Sigmoid colon (tissue), 6 donors: ENCODE measurements at regions not wholly inside any gene's neighbourhood (a gene's known extent, or its start where the extent isn't known, plus 50 kb on each side); places are given as distances from the start of the nearest gene placed in this dataset.

Experiments
- DNase-seq: peaks from one replicate; pipeline ENCODE4 v3.0.0-alpha.2; 2019
- H3K27ac ChIP-seq, 4 donors: fragments of 200-600 bp; sonication (generic); one replicate each; pipeline ENCODE4 v1.5.1; 2016 to 2019; ENCODE audit warnings: mild to moderate bottlenecking in 1 of 4
- H3K27me3 ChIP-seq, 3 donors: fragments of 200-600 bp; sonication (generic); one replicate each; pipeline ENCODE4 v1.5.1; 2019; ENCODE audit warnings: mild to moderate bottlenecking in 1 of 3
- H3K36me3 ChIP-seq, 4 donors: fragments of 200-600 bp; sonication (generic); one replicate each; pipeline ENCODE4 v1.5.1; 2016 to 2019
- H3K4me1 ChIP-seq, 4 donors: fragments of 200-600 bp; sonication (generic); one replicate each; pipeline ENCODE4 v1.5.1; 2017 to 2019
- H3K4me3 ChIP-seq, 4 donors: fragments of 200-600 bp; sonication (generic); one replicate each; pipeline ENCODE4 v1.5.1; 2017 to 2019; ENCODE audit warnings: mild to moderate bottlenecking in 2 of 4, moderate library complexity in 1 of 4
- H3K9me3 ChIP-seq, 4 donors: fragments of 200-600 bp in 3 of 4; sonication (generic) in 3 of 4; one replicate each; pipeline versions ENCODE4 v1.5.1 to v1.6.1; 2013 to 2019
- EP300 ChIP-seq, 4 donors: sonication (generic); formaldehyde crosslinking; IDR thresholded peaks; one replicate each; pipeline ENCODE4 v1.6.1; 2017; ENCODE audit warnings: antibody characterized with exemption in 4 of 4
- POLR2A ChIP-seq, 2 donors: fragments of 450-650 bp; IDR thresholded peaks; one replicate each; pipeline ENCODE4 v1.6.1; 2016; ENCODE audit warnings: antibody characterized with exemption in 2 of 2, mild to moderate bottlenecking in 2 of 2, moderate library complexity in 2 of 2
- POLR2AphosphoS5 ChIP-seq, 4 donors: sonication (generic); formaldehyde crosslinking; IDR thresholded peaks; one replicate each; pipeline ENCODE4 v1.6.1; 2017; ENCODE audit warnings: antibody characterized with exemption in 4 of 4
- WGBS, 2 donors: extraction: QIAGEN DNeasy Blood & Tissue Kit; methylation state at CpG; one replicate each; pipeline ENCODE4 v1.1.7; 2013; 5-methylcytosine and 5-hydroxymethylcytosine counted together
- intact Hi-C: fragments of 100-400 bp; cut with DNase I; formaldehyde crosslinking; loops from one replicate; pipeline ENCODE4 v1.15.1; 2023
- TF ChIP-seq, protein P1 (sequence below), 4 experiments: fragments of 450-650 bp in 3 of 4; fragments of 200-600 bp in 1 of 4; IDR thresholded peaks; one replicate each; pipeline ENCODE4 v1.5.1; 2016 to 2019; ENCODE audit warnings: antibody characterized with exemption in 4 of 4, mild to moderate bottlenecking in 3 of 4, moderate library complexity in 2 of 4
- donor health status: healthy with polysubstance abuse.
- donor health status: healthy.

DNA sequence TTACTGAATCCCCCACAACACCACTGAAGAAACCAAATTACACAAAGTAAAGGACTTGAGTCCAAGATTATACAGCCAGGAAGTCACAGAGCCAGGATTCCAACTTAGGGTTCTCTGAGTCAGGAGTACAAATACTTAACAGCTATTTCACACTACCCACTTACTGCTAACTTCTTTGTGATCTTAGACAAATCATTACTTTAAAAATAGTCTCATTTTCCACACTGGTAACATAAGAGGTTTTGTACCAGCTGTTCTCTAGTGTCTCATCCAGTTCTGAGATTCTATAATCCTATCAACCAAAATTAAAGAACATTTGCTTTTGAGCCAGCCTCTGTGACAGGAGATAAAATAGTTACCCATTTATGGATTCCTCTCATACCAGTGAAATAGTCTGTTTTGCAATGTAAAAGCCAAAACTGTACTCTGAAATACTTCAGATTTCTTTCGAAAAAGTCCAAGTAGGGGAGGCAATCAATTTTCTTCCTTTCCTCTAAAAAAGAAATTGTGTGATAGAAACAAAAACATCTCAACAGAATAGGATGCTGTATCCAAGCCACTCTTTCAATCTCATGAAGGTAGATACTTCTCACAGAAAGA lies 157.6 kb downstream of the LRATD1 start:
- no peak overlapping the region for H3K27ac ChIP-seq
- no peak overlapping the region for H3K4me3 ChIP-seq
- DNase-seq: no peak
- 82 to 87% methylated on average over 1 of the region's 1 CpG for whole genome bisulfite sequencing, 2 donors
- H3K9me3 ChIP-seq: no peaks in the 10 kb centered on the region
- H3K27me3 ChIP-seq: no peaks in the 10 kb centered on the region
- intact Hi-C loops: no loop called here
- H3K4me1 ChIP-seq: no peaks in the 10 kb centered on the region
- TF ChIP-seq EP300 (IDR thresholded peaks at IDR 0.05): no peak
- TF ChIP-seq, protein P1, sequence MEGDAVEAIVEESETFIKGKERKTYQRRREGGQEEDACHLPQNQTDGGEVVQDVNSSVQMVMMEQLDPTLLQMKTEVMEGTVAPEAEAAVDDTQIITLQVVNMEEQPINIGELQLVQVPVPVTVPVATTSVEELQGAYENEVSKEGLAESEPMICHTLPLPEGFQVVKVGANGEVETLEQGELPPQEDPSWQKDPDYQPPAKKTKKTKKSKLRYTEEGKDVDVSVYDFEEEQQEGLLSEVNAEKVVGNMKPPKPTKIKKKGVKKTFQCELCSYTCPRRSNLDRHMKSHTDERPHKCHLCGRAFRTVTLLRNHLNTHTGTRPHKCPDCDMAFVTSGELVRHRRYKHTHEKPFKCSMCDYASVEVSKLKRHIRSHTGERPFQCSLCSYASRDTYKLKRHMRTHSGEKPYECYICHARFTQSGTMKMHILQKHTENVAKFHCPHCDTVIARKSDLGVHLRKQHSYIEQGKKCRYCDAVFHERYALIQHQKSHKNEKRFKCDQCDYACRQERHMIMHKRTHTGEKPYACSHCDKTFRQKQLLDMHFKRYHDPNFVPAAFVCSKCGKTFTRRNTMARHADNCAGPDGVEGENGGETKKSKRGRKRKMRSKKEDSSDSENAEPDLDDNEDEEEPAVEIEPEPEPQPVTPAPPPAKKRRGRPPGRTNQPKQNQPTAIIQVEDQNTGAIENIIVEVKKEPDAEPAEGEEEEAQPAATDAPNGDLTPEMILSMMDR (IDR thresholded peaks at IDR 0.05): no peak
- no peak for TF ChIP-seq POLR2A (IDR thresholded peaks at IDR 0.05)
- TF ChIP-seq POLR2AphosphoS5 (IDR thresholded peaks at IDR 0.05): no peak
- no peaks in the 10 kb centered on the region for H3K36me3 ChIP-seq

DNA sequence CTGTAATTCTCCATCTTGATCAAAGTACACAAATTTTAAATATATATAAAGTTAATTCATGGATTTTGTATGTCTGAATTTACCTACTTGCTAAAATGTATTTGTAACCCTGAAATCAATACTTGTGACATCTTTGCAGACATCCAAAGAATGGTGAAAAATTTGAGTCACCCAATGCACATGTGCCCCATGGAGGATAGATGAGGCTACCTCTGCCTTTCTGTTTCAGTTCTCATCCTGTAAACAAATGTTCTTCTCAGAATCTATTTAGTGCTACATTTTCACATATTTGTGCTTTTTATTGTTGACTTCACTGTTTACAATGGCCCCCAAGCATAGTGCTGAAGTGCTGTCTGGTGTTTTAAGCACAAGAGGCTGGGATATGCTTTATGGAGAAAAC lies 171.5 kb downstream of the LRATD1 start:
- TF ChIP-seq POLR2AphosphoS5 (IDR thresholded peaks at IDR 0.05) (no peak), POLR2A (IDR thresholded peaks at IDR 0.05) (no peak), EP300 (IDR thresholded peaks at IDR 0.05) (no peak)
- TF ChIP-seq, protein P1 (IDR thresholded peaks at IDR 0.05): no peak
- no peak for DNase-seq
- no peaks in the 10 kb centered on the region for H3K36me3 ChIP-seq
- no peaks in the 10 kb centered on the region for H3K27me3 ChIP-seq
- intact Hi-C loops: no loop called here
- H3K4me3 ChIP-seq: no peak overlapping the region
- H3K4me1 ChIP-seq: no peaks in the 10 kb centered on the region
- peaks cover 0 to 3% (median 0%) of the 10 kb centered on the region in 4 donors for H3K9me3 ChIP-seq
- no peak overlapping the region for H3K27ac ChIP-seq

DNA sequence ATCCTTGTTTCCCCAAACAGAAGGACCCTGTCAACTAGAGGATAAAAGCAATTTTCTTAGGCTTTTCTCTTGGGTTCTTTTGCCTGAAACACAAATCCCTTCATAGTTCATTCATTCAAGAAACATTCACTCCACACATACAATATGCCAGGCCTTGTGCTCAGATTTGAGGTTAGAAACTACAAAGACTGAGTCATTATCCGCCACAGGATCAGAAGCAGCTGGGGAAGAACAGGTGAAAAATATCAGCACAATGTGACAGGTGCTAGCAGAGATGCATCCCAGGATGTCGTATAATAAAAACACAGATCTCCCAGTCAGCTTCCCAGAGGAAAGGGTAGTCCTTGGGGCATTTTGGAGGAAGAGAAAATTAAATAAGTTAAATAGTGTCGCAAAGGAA lies 172.4 kb downstream of the LRATD1 start:
- DNase-seq: no peak
- H3K4me3 ChIP-seq: no peak overlapping the region
- TF ChIP-seq, protein P1 (IDR thresholded peaks at IDR 0.05): no peak
- no peak for TF ChIP-seq POLR2AphosphoS5 (IDR thresholded peaks at IDR 0.05)
- TF ChIP-seq POLR2A (IDR thresholded peaks at IDR 0.05): no peak
- no peak for TF ChIP-seq EP300 (IDR thresholded peaks at IDR 0.05)
- no peak overlapping the region for H3K27ac ChIP-seq
- intact Hi-C loops: no loop called here
- no peaks in the 10 kb centered on the region for H3K27me3 ChIP-seq
- WGBS, 2 donors: 80 to 85% methylated on average over 3 of the region's 3 CpGs
- H3K36me3 ChIP-seq: no peaks in the 10 kb centered on the region
- peaks cover 0 to 3% (median 0%) of the 10 kb centered on the region in 4 donors for H3K9me3 ChIP-seq
- H3K4me1 ChIP-seq: no peaks in the 10 kb centered on the region

DNA sequence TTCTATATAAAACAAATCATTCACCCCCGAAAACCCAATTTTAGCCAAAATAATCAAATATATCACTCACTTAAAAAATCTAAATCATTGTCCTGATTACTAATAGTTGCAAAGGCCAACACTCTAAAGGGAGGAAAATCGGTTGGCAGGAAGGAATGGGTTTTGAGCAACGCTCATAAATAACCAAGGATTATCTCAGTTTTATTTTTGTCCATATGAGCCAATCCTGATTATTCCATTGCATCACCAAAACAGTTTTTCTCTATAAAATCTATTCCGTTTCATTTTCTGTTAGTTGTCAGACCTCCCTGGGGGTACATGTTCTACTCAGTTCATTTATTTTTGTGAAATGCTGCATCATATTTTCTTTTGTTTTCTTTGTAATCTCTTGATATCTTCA lies 174.1 kb downstream of the LRATD1 start:
- Histone ChIP-seq H3K27ac (no peak overlapping the region), H3K27me3 (no peaks in the 10 kb centered on the region), H3K4me1 (no peaks in the 10 kb centered on the region), H3K4me3 (no peak overlapping the region), H3K9me3 (no peaks in the 10 kb centered on the region), H3K36me3 (no peaks in the 10 kb centered on the region)
- DNase-seq: no peak
- intact Hi-C loops: no loop called here
- TF ChIP-seq, protein P1 (IDR thresholded peaks at IDR 0.05): no peak
- TF ChIP-seq POLR2AphosphoS5 (IDR thresholded peaks at IDR 0.05) (no peak), POLR2A (IDR thresholded peaks at IDR 0.05) (no peak), EP300 (IDR thresholded peaks at IDR 0.05) (no peak)
- 75 to 83% methylated on average over 4 of the region's 4 CpGs for WGBS, 2 donors

- no peaks in the 10 kb centered on the region for H3K36me3 ChIP-seq
These were observed 182.7 kb downstream of the LRATD1 start for GRCh38 chr2:14815201-14815600.

More at GRCh38 chr2:14815201-14815600, 182.7 kb downstream of the LRATD1 start:
- no peak overlapping the region for H3K27ac ChIP-seq
- H3K4me3 ChIP-seq: no peak overlapping the region
- TF ChIP-seq, protein P1 (IDR thresholded peaks at IDR 0.05): no peak
- no peak for TF ChIP-seq POLR2A (IDR thresholded peaks at IDR 0.05)
- no peaks in the 10 kb centered on the region for H3K9me3 ChIP-seq
- intact Hi-C loops: no loop called here
- DNase-seq: no peak
- no peaks in the 10 kb centered on the region for H3K4me1 ChIP-seq
- WGBS, 2 donors: 82 to 86% methylated on average over 1 of the region's 1 CpG
- H3K27me3 ChIP-seq: no peaks in the 10 kb centered on the region
